Panc1 (cell line): ENCODE measurements at regions not wholly inside any gene's neighbourhood (a gene's known extent, or its start where the extent isn't known, plus 50 kb on each side); places are given as distances from the start of the nearest gene placed in this dataset.

Source experiments
- POLR2AphosphoS5 ChIP-seq: IDR thresholded peaks from 2 replicates; pipeline ENCODE4 v1.6.1; 2012; ENCODE audit warnings: mild to moderate bottlenecking, low read depth, low read length, moderate library complexity
- TCF7L2 ChIP-seq: IDR thresholded peaks from 2 replicates; pipeline ENCODE4 v1.6.1; 2011; ENCODE audit warnings: mild to moderate bottlenecking, low read depth, low read length, inconsistent platforms
- TF ChIP-seq, protein P1 (sequence below), 2 experiments: IDR thresholded peaks; 2 replicates each; pipeline ENCODE4 v1.6.1; 2011 to 2012; ENCODE audit warnings: low read depth in 2 of 2, control low read depth in 1 of 2, low read length in 1 of 2, mild to moderate bottlenecking in 1 of 2, moderate library complexity in 1 of 2; ENCODE audit not compliant: insufficient read depth in 1 of 2
- TF ChIP-seq, protein P2 (sequence below): fragments of 450-650 bp; IDR thresholded peaks from 2 replicates; pipeline ENCODE4 v1.5.1; 2017; ENCODE audit warnings: mild to moderate bottlenecking

DNA sequence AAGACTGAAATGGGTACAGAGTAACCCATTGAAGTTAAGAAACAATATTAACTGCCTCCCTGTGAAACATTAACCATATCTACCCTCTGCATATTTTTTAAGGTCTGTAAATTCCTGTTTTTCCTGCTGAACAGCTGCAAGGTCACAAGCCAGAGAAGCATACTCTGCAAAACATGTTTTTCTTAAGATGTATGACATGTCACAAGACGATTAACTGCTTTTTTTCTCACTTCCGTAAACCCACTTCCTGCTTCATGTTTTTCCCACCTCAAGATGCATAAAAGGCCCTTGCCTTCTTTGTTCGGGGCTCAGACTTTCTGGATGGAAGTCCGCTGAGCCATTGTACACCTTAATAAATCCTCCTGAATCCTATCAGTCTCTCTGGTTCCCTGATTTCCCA lies 504.7 kb upstream of the MIS18BP1 start:
- TF ChIP-seq, protein P1, sequence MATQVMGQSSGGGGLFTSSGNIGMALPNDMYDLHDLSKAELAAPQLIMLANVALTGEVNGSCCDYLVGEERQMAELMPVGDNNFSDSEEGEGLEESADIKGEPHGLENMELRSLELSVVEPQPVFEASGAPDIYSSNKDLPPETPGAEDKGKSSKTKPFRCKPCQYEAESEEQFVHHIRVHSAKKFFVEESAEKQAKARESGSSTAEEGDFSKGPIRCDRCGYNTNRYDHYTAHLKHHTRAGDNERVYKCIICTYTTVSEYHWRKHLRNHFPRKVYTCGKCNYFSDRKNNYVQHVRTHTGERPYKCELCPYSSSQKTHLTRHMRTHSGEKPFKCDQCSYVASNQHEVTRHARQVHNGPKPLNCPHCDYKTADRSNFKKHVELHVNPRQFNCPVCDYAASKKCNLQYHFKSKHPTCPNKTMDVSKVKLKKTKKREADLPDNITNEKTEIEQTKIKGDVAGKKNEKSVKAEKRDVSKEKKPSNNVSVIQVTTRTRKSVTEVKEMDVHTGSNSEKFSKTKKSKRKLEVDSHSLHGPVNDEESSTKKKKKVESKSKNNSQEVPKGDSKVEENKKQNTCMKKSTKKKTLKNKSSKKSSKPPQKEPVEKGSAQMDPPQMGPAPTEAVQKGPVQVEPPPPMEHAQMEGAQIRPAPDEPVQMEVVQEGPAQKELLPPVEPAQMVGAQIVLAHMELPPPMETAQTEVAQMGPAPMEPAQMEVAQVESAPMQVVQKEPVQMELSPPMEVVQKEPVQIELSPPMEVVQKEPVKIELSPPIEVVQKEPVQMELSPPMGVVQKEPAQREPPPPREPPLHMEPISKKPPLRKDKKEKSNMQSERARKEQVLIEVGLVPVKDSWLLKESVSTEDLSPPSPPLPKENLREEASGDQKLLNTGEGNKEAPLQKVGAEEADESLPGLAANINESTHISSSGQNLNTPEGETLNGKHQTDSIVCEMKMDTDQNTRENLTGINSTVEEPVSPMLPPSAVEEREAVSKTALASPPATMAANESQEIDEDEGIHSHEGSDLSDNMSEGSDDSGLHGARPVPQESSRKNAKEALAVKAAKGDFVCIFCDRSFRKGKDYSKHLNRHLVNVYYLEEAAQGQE (IDR thresholded peaks at IDR 0.05; ENCODE audit: insufficient read depth in 1 of 2, low read depth in 2 of 2, low read length in 1 of 2) = no peak
- TF ChIP-seq, protein P2, sequence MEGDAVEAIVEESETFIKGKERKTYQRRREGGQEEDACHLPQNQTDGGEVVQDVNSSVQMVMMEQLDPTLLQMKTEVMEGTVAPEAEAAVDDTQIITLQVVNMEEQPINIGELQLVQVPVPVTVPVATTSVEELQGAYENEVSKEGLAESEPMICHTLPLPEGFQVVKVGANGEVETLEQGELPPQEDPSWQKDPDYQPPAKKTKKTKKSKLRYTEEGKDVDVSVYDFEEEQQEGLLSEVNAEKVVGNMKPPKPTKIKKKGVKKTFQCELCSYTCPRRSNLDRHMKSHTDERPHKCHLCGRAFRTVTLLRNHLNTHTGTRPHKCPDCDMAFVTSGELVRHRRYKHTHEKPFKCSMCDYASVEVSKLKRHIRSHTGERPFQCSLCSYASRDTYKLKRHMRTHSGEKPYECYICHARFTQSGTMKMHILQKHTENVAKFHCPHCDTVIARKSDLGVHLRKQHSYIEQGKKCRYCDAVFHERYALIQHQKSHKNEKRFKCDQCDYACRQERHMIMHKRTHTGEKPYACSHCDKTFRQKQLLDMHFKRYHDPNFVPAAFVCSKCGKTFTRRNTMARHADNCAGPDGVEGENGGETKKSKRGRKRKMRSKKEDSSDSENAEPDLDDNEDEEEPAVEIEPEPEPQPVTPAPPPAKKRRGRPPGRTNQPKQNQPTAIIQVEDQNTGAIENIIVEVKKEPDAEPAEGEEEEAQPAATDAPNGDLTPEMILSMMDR = no peak
- TF ChIP-seq POLR2AphosphoS5 (no peak), TCF7L2 (no peak)
